NCI-H82 (cell line): ENCODE measurements at regions not wholly inside any gene's neighbourhood (a gene's known extent, or its start where the extent isn't known, plus 50 kb on each side); places are given as distances from the start of the nearest gene placed in this dataset.
A peak's percentile ranks its signal among the peaks of the same experiment; 100 is the strongest.
"Not testable (repeated sequence)": the region's sequence is repeated elsewhere in the genome, so short reads cannot be mapped to it uniquely, and the experiment has no call there.

Experiments used
- DNase-seq: peaks from one replicate; lab custom pipeline; 2025; lab: John Stamatoyannopoulos, UW

- DNase-seq, result no peak
Measured at GRCh38 chrX:136975684-136976470, 57.9 kb downstream of the GPR101 start.

- DNase-seq, result no peak
Measured at GRCh38 chrX:136967966-136968365, 65.8 kb downstream of the GPR101 start.

- DNase-seq, result no peak
Measured at GRCh38 chrX:136963973-136964372, 69.8 kb downstream of the GPR101 start.

GRCh38 chrX:136961594-136962135 lies 72.1 kb downstream of the GPR101 start:
- no peak for DNase-seq

- DNase-seq, result peak; percentile 16
Measured at GRCh38 chrX:136954930-136955329, 74.4 kb upstream of the RBMX start.

- DNase-seq, result peak; percentile 88
Measured at GRCh38 chrX:136953867-136954787, 73.6 kb upstream of the RBMX start.

- DNase-seq, result no peak
Measured at GRCh38 chrX:136950211-136950610, 69.7 kb upstream of the RBMX start.

- no peak for DNase-seq
Measured at GRCh38 chrX:136941396-136942337, 61.1 kb upstream of the RBMX start.

- no peak for DNase-seq
Measured at GRCh38 chrX:136936183-136936549, 55.6 kb upstream of the RBMX start.

GRCh38 chrX:136935533-136936182 lies 55.1 kb upstream of the RBMX start:
- not testable (repeated sequence) for DNase-seq

- not testable (repeated sequence) for DNase-seq
Measured at GRCh38 chrX:136934652-136935051, 54.1 kb upstream of the RBMX start.

GRCh38 chrX:136933611-136934145 lies 53.2 kb upstream of the RBMX start:
- DNase-seq, result peak; percentile 58

- DNase-seq, result no peak
Measured at GRCh38 chrX:136931661-136932060, 51.1 kb upstream of the RBMX start.
